ENCODE measurements at regions not wholly inside any gene's neighbourhood (a gene's known extent, or its start where the extent isn't known, plus 50 kb on each side); places are given as distances from the start of the nearest gene placed in this dataset.

DNA sequence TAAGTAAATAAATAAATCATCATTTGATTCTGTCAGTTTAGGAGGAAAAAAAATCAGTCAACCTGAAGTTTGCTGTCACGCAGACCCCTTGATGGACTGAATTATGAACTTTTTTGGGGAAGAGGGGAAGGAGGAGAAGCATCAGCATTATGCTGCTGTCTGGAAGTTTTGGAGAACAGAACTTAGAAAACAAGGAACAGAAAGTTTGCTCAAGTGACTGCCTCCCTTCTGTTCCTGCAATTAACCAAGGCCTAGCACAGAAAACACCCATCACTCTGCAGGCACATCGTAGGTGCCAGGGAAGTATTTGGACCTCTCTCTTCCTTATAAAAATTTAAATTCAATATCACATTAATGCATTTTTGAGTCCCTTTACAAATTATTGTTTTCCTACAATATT, 283.8 kb downstream of the VRK1 start:
- Histone ChIP-seq H3K18ac (ENCODE audit: low read length) (no peak overlapping the region), H3K4ac (ENCODE audit: low read length) (no peak overlapping the region), H4K8ac (ENCODE audit: low read depth, low read length) (no peak overlapping the region), H2AFZ (ENCODE audit: low read length) (no peak overlapping the region), H3K14ac (ENCODE audit: low read length) (no peak overlapping the region), H4K91ac (ENCODE audit: low read depth, low read length, poor library complexity) (no peak overlapping the region), H3K4me2 (ENCODE audit: insufficient read depth, low read length, poor library complexity, severe bottlenecking) (no peak overlapping the region), H3K79me1 (ENCODE audit: low read depth, low read length) (no peaks in the 10 kb centered on the region), H3K9me3 (replicated peaks in 1 of 2; ENCODE audit: control insufficient read depth in 2 of 2, insufficient read depth in 1 of 2, low read depth in 1 of 2, low read length in 2 of 2) (peaks cover 0 to 2% of the 10 kb centered on the region in 2 donors), H3K27ac (replicated peaks; ENCODE audit: low read length) (no peak overlapping the region), H2BK12ac (ENCODE audit: low read length) (no peak overlapping the region), H3K36me3 (replicated peaks in 1 of 2; ENCODE audit: control insufficient read depth in 2 of 2, insufficient read depth in 2 of 2, low read length in 2 of 2) (no peaks in the 10 kb centered on the region), H2AK5ac (ENCODE audit: low read depth, low read length) (no peak overlapping the region), H3K4me3 (ENCODE audit: low read length in 2 of 2) (no peak overlapping the region), H3K27me3 (ENCODE audit: control insufficient read depth in 3 of 3, insufficient read depth in 3 of 3, low read depth in 1 of 3, low read length in 3 of 3) (no peaks in the 10 kb centered on the region), H3K23ac (ENCODE audit: low read depth, low read length, poor library complexity) (no peak overlapping the region), H2BK5ac (ENCODE audit: low read length) (no peak overlapping the region), H3K4me1 (ENCODE audit: control insufficient read depth in 2 of 2, insufficient read depth in 1 of 2, low read depth in 1 of 2, low read length in 2 of 2) (peaks cover 7 to 8% of the 10 kb centered on the region in 2 donors), H2BK15ac (ENCODE audit: low read length) (no peak overlapping the region), H2BK120ac (ENCODE audit: low read depth, low read length) (no peak overlapping the region), H3K9ac (ENCODE audit: low read depth, low read length, poor library complexity) (no peak overlapping the region)
- no peak for DNase-seq (ENCODE audit: low spot score)
- WGBS, 2 donors (ENCODE audit: extremely low coverage in 2 of 2, insufficient read length in 2 of 2, insufficient replicate concordance in 1 of 2) = no CpG with 5 or more reads among the region's 2 CpGs

DNA sequence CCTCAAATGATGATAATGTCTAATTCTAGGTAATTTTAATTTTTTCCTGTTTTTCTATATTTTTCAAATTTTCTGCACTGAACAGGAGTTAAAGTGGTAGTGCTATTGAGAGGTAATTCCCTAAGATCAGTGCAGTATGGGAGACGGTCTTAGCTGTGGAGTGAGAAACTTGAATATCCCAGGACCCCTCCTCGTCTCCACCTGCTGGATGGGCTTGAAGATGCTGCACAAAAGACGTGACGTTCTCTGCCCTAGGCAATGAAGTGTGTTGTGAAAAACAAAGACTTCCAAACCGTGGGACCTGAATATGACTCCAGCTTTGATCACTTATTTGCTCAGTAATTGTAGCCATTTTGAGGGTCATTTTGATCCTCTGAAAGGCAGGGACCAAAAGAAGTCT, 298.1 kb downstream of the VRK1 start:
- no peak overlapping the region for H2BK15ac ChIP-seq (ENCODE audit: low read length)
- H4K91ac ChIP-seq (ENCODE audit: low read depth, low read length, poor library complexity) = no peak overlapping the region
- H2BK120ac ChIP-seq (ENCODE audit: low read depth, low read length) = no peak overlapping the region
- no peak overlapping the region for H3K14ac ChIP-seq (ENCODE audit: low read length)
- H2AFZ ChIP-seq (ENCODE audit: low read length) = no peak overlapping the region
- H3K4ac ChIP-seq (ENCODE audit: low read length) = no peak overlapping the region
- no peaks in the 10 kb centered on the region for H3K27me3 ChIP-seq (ENCODE audit: control insufficient read depth in 3 of 3, insufficient read depth in 3 of 3, low read depth in 1 of 3, low read length in 3 of 3)
- no peak overlapping the region for H3K23ac ChIP-seq (ENCODE audit: low read depth, low read length, poor library complexity)
- H3K4me3 ChIP-seq (ENCODE audit: low read length in 2 of 2) = no peak overlapping the region
- H4K8ac ChIP-seq (ENCODE audit: low read depth, low read length) = no peak overlapping the region
- H2BK5ac ChIP-seq (ENCODE audit: low read length) = no peak overlapping the region
- no peaks in the 10 kb centered on the region for H3K9me3 ChIP-seq (replicated peaks in 1 of 2; ENCODE audit: control insufficient read depth in 2 of 2, insufficient read depth in 1 of 2, low read depth in 1 of 2, low read length in 2 of 2)
- no peak overlapping the region for H2AK5ac ChIP-seq (ENCODE audit: low read depth, low read length)
- peaks cover 3 to 7% of the 10 kb centered on the region in 2 donors for H3K4me1 ChIP-seq (ENCODE audit: control insufficient read depth in 2 of 2, insufficient read depth in 1 of 2, low read depth in 1 of 2, low read length in 2 of 2)
- H3K27ac ChIP-seq (replicated peaks; ENCODE audit: low read length) = no peak overlapping the region
- no peaks in the 10 kb centered on the region for H3K36me3 ChIP-seq (replicated peaks in 1 of 2; ENCODE audit: control insufficient read depth in 2 of 2, insufficient read depth in 2 of 2, low read length in 2 of 2)
- H3K79me1 ChIP-seq (ENCODE audit: low read depth, low read length) = no peaks in the 10 kb centered on the region
- no peak for DNase-seq (ENCODE audit: low spot score)
- H3K18ac ChIP-seq (ENCODE audit: low read length) = no peak overlapping the region
- no peak overlapping the region for H3K4me2 ChIP-seq (ENCODE audit: insufficient read depth, low read length, poor library complexity, severe bottlenecking)
- H2BK12ac ChIP-seq (ENCODE audit: low read length) = no peak overlapping the region
- H3K9ac ChIP-seq (ENCODE audit: low read depth, low read length, poor library complexity) = no peak overlapping the region
- WGBS, 2 donors (ENCODE audit: extremely low coverage in 2 of 2, insufficient read length in 2 of 2, insufficient replicate concordance in 1 of 2) = no CpG with 5 or more reads among the region's 5 CpGs

GRCh38 chr14:97097296-97097695, 300.1 kb downstream of the VRK1 start:
- Histone ChIP-seq H3K79me1 (ENCODE audit: low read depth, low read length) (no peaks in the 10 kb centered on the region), H3K27me3 (ENCODE audit: control insufficient read depth in 3 of 3, insufficient read depth in 3 of 3, low read depth in 1 of 3, low read length in 3 of 3) (no peaks in the 10 kb centered on the region), H3K14ac (ENCODE audit: low read length) (no peak overlapping the region), H2AK5ac (ENCODE audit: low read depth, low read length) (no peak overlapping the region), H2BK5ac (ENCODE audit: low read length) (no peak overlapping the region), H3K18ac (ENCODE audit: low read length) (no peak overlapping the region), H3K27ac (replicated peaks; ENCODE audit: low read length) (no peak overlapping the region), H2BK120ac (ENCODE audit: low read depth, low read length) (no peak overlapping the region), H3K4me3 (ENCODE audit: low read length in 2 of 2) (no peak overlapping the region), H4K8ac (ENCODE audit: low read depth, low read length) (no peak overlapping the region), H3K4me1 (ENCODE audit: control insufficient read depth in 2 of 2, insufficient read depth in 1 of 2, low read depth in 1 of 2, low read length in 2 of 2) (peaks cover 3 to 10% of the 10 kb centered on the region in 2 donors), H3K4me2 (ENCODE audit: insufficient read depth, low read length, poor library complexity, severe bottlenecking) (no peak overlapping the region), H3K9me3 (replicated peaks in 1 of 2; ENCODE audit: control insufficient read depth in 2 of 2, insufficient read depth in 1 of 2, low read depth in 1 of 2, low read length in 2 of 2) (no peaks in the 10 kb centered on the region), H4K91ac (ENCODE audit: low read depth, low read length, poor library complexity) (no peak overlapping the region), H2BK15ac (ENCODE audit: low read length) (no peak overlapping the region), H3K9ac (ENCODE audit: low read depth, low read length, poor library complexity) (no peak overlapping the region), H3K4ac (ENCODE audit: low read length) (no peak overlapping the region), H3K23ac (ENCODE audit: low read depth, low read length, poor library complexity) (no peak overlapping the region), H3K36me3 (replicated peaks in 1 of 2; ENCODE audit: control insufficient read depth in 2 of 2, insufficient read depth in 2 of 2, low read length in 2 of 2) (no peaks in the 10 kb centered on the region), H2AFZ (ENCODE audit: low read length) (no peak overlapping the region), H2BK12ac (ENCODE audit: low read length) (no peak overlapping the region)
- WGBS, 2 donors (ENCODE audit: extremely low coverage in 2 of 2, insufficient read length in 2 of 2, insufficient replicate concordance in 1 of 2) = no CpG with 5 or more reads among the region's 3 CpGs
- no peak for DNase-seq (ENCODE audit: low spot score)

DNA sequence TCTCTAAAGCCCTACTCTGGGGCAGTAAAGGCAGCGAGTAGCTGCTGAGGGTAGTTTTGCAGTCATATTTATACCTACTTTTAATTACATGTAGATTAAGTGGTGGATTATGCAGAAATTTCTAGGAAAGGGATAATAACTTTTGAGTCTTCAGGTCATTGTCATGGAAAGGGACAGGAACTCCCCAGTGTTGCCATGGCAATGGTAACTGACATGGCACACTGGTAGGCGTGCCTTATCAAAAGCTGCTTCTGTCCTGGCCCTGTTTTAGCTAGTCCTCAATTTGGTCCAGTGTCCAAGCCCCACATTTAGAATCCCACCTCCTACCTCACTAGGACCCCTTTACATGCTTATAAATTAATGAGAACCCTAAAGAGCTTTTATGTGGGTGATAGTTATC, 303.1 kb downstream of the VRK1 start:
- H4K8ac ChIP-seq (ENCODE audit: low read depth, low read length) = no peak overlapping the region
- H3K23ac ChIP-seq (ENCODE audit: low read depth, low read length, poor library complexity) = no peak overlapping the region
- no CpG with 5 or more reads among the region's 2 CpGs for WGBS, 2 donors (ENCODE audit: extremely low coverage in 2 of 2, insufficient read length in 2 of 2, insufficient replicate concordance in 1 of 2)
- no peak overlapping the region for H3K4ac ChIP-seq (ENCODE audit: low read length)
- no peak overlapping the region for H3K4me3 ChIP-seq (ENCODE audit: low read length in 2 of 2)
- peaks cover 0 to 10% of the 10 kb centered on the region in 2 donors for H3K4me1 ChIP-seq (ENCODE audit: control insufficient read depth in 2 of 2, insufficient read depth in 1 of 2, low read depth in 1 of 2, low read length in 2 of 2)
- no peaks in the 10 kb centered on the region for H3K79me1 ChIP-seq (ENCODE audit: low read depth, low read length)
- no peak overlapping the region for H2BK120ac ChIP-seq (ENCODE audit: low read depth, low read length)
- peak overlapping the region; percentile 80 for H2AFZ ChIP-seq (ENCODE audit: low read length)
- no peak overlapping the region for H2AK5ac ChIP-seq (ENCODE audit: low read depth, low read length)
- H3K14ac ChIP-seq (ENCODE audit: low read length) = no peak overlapping the region
- H3K27me3 ChIP-seq (ENCODE audit: control insufficient read depth in 3 of 3, insufficient read depth in 3 of 3, low read depth in 1 of 3, low read length in 3 of 3) = no peaks in the 10 kb centered on the region
- H4K91ac ChIP-seq (ENCODE audit: low read depth, low read length, poor library complexity) = no peak overlapping the region
- no peaks in the 10 kb centered on the region for H3K36me3 ChIP-seq (replicated peaks in 1 of 2; ENCODE audit: control insufficient read depth in 2 of 2, insufficient read depth in 2 of 2, low read length in 2 of 2)
- no peak overlapping the region for H3K4me2 ChIP-seq (ENCODE audit: insufficient read depth, low read length, poor library complexity, severe bottlenecking)
- H3K27ac ChIP-seq (replicated peaks; ENCODE audit: low read length) = no peak overlapping the region
- no peaks in the 10 kb centered on the region for H3K9me3 ChIP-seq (replicated peaks in 1 of 2; ENCODE audit: control insufficient read depth in 2 of 2, insufficient read depth in 1 of 2, low read depth in 1 of 2, low read length in 2 of 2)
- DNase-seq (ENCODE audit: low spot score) = no peak
- no peak overlapping the region for H3K18ac ChIP-seq (ENCODE audit: low read length)
- no peak overlapping the region for H2BK15ac ChIP-seq (ENCODE audit: low read length)
- no peak overlapping the region for H2BK5ac ChIP-seq (ENCODE audit: low read length)
- H2BK12ac ChIP-seq (ENCODE audit: low read length) = no peak overlapping the region
- H3K9ac ChIP-seq (ENCODE audit: low read depth, low read length, poor library complexity) = no peak overlapping the region
